Activated CD8-positive, alpha-beta T cell treated with anti-CD3 and anti-CD28 coated beads, Interleukin-2, amount 10 ng/mL, durations not matched to agents 7 days and 5 days (primary cell): ENCODE measurements at regions not wholly inside any gene's neighbourhood (a gene's known extent, or its start where the extent isn't known, plus 50 kb on each side); places are given as distances from the start of the nearest gene placed in this dataset.

Experiments
- ATAC-seq: fragments of 150-1000 bp; cut with Tn5 transposase; one replicate; pipeline ENCODE4 v1.10.0; 2021; ENCODE audit warnings: moderate library complexity
- CTCF ChIA-PET: fragments of 350-600 bp; sonication (Branson Sonifier 250); formaldehyde crosslinking; loops from one replicate; lab custom pipeline; 2021; ENCODE audit warnings: antibody characterized with exemption; lab: Charles Lee
- POLR2A ChIA-PET: fragments of 350-600 bp; sonication (Branson Sonifier 250); formaldehyde crosslinking; loops from one replicate; lab custom pipeline; 2021; ENCODE audit warnings: antibody characterized with exemption; lab: Charles Lee
- DNase-seq: peaks from one replicate; pipeline ENCODE4 v3.0.0-alpha.2; 2020
- H3K27ac Mint-ChIP-seq: one replicate; pipeline ENCODE4 v1.8.0; 2021; ENCODE audit warnings: mild to moderate bottlenecking, mixed read lengths
- H3K27me3 Mint-ChIP-seq: one replicate; pipeline ENCODE4 v1.8.0; 2021; ENCODE audit warnings: low read depth, mixed read lengths
- H3K36me3 Mint-ChIP-seq: one replicate; pipeline ENCODE4 v1.8.0; 2021; ENCODE audit warnings: low read depth, mixed read lengths
- H3K4me1 Mint-ChIP-seq: one replicate; pipeline ENCODE4 v1.8.0; 2021; ENCODE audit warnings: low read depth, mixed read lengths
- H3K4me3 Mint-ChIP-seq: one replicate; pipeline ENCODE4 v1.8.0; 2021; ENCODE audit warnings: mild to moderate bottlenecking, mixed read lengths
- H3K9me3 Mint-ChIP-seq: one replicate; pipeline ENCODE4 v1.8.0; 2022; ENCODE audit warnings: mixed read lengths; ENCODE audit not compliant: insufficient read depth

DNA sequence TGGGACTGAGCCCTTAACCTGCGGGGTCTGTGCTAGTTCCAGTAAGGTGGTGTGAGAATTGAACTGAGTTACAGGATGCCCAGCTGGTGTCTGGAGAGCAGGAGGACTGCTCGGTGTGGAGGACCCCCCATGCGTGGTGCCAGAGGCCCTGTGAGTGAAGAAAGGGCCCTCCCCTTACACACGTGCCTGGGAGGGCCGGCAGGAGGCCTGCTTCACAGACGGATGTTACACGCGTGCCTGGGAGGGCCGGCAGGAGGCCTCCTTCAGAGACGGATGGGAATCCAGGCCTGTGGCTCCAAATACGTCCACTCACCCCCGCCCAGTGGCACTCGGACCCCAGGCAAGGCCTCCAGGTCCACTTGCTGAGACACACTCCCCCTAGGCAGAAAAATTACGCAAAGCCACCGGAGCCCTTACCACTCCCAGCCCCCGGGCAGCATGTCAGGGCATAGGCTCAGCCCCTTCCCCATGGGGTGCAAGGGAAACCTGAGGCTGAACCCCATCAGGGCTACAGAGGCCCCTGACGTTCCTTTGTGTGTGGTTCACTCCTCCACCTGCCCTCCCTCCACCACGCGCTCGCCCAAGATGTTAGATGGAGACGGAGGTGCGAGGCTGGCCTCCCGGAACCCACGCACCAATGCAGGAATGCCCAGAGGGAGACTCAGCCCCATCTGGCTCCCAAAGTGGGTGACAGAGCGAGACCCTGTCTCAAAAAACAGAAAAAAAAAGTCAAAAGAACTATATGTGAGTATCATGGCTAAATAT lies 227.8 kb downstream of the BRD1 start:
- CTCF ChIA-PET = no interaction called here
- no peak for ATAC-seq
- H3K4me3 Mint-ChIP-seq = no peak overlapping the region

DNA sequence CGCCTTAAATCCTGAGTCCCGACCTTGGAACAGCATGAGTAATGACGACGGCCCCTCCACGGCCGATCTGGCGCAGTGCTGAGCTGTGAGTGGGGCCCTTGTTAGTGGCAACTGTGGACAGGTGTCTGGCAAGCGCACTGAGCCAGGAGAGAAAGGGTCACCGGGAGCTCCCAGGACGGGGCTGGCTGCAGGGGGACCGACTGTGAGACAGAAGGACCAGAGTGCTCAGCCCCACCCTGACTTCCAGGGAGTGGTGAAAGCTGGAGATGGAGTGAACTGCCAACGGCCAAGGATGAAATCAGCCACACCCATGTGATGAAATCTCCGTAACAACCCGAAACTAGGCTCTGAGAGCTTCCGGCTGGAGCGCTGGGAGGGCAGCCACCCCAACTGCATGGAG lies 228.6 kb downstream of the BRD1 start:
- Mint-ChIP-seq H3K36me3 (no peaks in the 10 kb centered on the region), H3K9me3 (peaks cover 4% of the 10 kb centered on the region), H3K27ac (no peak overlapping the region), H3K4me3 (no peak overlapping the region), H3K4me1 (peaks cover 15% of the 10 kb centered on the region), H3K27me3 (no peaks in the 10 kb centered on the region)
- ChIA-PET CTCF (no interaction called here), POLR2A (no interaction called here)
- ATAC-seq (no peak), DNase-seq (no peak)

More for the DNA sequence above, 227.8 kb downstream of the BRD1 start:
- H3K9me3 Mint-ChIP-seq = peaks cover 11% of the 10 kb centered on the region
- peaks cover 6% of the 10 kb centered on the region for H3K36me3 Mint-ChIP-seq
- POLR2A ChIA-PET = no interaction called here
- no peak for DNase-seq
- H3K4me1 Mint-ChIP-seq = peaks cover 15% of the 10 kb centered on the region
- no peaks in the 10 kb centered on the region for H3K27me3 Mint-ChIP-seq
- peak overlapping the region; percentile 44 for H3K27ac Mint-ChIP-seq

DNA sequence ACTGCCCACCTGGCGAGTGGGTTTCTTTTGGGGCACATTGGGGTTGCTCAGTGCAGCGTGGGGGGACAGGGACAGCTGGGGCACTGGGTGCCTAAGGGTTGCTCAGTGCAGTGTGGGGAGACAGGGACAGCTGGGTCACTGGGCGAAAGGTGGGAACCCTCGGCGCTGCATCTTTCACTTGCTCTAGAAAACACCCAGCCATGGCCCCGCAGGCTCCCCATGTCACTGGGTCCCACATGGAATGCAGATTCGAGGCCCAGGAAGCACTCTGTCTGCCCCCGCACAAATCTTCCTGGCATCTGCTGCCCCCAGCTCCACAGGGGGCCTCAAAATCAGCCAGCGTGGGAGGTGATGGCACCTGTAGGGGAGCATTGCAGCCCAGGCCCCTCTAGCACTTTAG lies 229.3 kb downstream of the BRD1 start:
- H3K27me3 Mint-ChIP-seq = no peaks in the 10 kb centered on the region
- H3K36me3 Mint-ChIP-seq = no peaks in the 10 kb centered on the region
- no peak overlapping the region for H3K27ac Mint-ChIP-seq
- ATAC-seq (no peak), DNase-seq (no peak)
- H3K9me3 Mint-ChIP-seq = no peaks in the 10 kb centered on the region
- no peak overlapping the region for H3K4me3 Mint-ChIP-seq
- CTCF ChIA-PET = no interaction called here
- peaks cover 15% of the 10 kb centered on the region for H3K4me1 Mint-ChIP-seq
- POLR2A ChIA-PET = no interaction called here

DNA sequence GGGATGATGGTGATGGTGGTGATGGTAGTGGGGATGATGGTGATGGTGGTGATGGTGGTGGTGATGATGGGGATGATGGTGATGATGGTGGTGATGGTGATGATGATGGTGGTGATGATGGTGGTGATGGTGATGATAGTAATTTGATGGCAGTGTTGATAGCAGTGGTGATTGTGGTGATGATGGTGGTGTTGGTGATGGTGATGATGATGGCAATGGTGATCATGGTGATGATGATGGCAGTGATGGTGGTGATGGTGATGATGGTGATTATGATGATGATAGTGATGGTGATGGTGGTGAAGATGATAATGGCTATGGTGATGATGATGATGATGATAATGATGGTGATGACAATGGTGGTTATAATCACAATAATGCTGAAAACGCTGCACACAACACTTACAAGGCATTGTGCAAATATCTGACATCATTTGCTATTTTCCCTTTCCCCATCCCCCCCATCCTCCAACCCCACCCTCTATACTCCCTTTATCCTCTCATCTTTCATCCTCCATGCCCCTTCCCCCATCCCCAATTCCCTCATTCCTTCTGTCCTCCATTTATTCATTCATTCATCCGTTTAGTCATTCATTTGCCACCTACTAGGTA lies 230.1 kb downstream of the BRD1 start:
- no peaks in the 10 kb centered on the region for H3K9me3 Mint-ChIP-seq
- POLR2A ChIA-PET = no interaction called here
- no peak overlapping the region for H3K27ac Mint-ChIP-seq
- H3K27me3 Mint-ChIP-seq = no peaks in the 10 kb centered on the region
- no peak for ATAC-seq
- no peaks in the 10 kb centered on the region for H3K36me3 Mint-ChIP-seq
- H3K4me3 Mint-ChIP-seq = no peak overlapping the region
- H3K4me1 Mint-ChIP-seq = peaks cover 15% of the 10 kb centered on the region
- CTCF ChIA-PET = no interaction called here
- DNase-seq = no peak

DNA sequence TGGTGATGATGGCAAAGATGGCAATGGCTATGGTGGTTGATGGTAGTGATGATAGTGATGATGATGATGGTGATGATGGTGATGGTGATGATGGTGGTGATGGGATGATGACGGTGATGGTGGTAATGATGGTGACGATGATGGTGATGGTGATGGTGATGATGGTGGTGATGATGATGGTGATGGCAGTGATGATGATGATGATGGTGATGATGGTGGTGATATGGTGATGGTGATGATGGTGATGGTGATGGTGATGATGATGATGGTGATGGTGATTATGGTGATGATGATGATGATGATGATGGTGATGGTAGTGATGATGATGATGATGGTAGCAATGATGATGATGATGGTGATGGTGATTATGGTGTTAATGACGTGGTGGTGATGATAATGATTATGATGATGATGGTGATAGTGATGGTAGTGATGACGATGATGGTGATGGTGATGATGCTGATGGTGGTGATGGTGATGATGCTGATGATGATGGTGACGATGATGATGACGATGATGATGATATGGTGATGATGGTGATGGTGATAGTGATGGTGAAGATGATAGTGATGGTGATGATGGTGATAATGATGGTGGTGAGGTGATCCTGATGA lies 232.1 kb downstream of the BRD1 start:
- CTCF ChIA-PET = no interaction called here
- ATAC-seq = no peak
- no peaks in the 10 kb centered on the region for H3K27me3 Mint-ChIP-seq
- POLR2A ChIA-PET = no interaction called here
- no peaks in the 10 kb centered on the region for H3K9me3 Mint-ChIP-seq
- peaks cover 3% of the 10 kb centered on the region for H3K4me1 Mint-ChIP-seq
- DNase-seq = no peak
- no peaks in the 10 kb centered on the region for H3K36me3 Mint-ChIP-seq
- no peak overlapping the region for H3K4me3 Mint-ChIP-seq
- H3K27ac Mint-ChIP-seq = no peak overlapping the region

DNA sequence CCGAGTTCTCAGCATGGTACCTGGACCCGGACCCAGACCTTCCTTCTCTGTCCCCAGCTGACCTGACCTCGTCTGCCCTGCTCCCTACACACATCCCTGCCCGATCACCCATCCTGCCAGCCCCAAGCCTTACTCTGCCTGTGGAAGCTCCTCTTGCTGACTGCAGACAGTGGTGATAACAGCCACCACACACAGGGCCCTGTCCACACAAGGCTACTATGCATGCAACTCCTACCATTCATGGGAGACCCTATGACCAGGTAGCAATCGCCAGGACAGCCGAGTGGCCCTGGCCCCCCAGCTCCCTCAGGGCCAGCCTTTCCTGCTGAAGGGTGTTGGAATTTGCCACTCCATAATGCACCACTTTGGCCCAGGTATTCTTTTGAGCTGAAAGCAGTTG lies 233.6 kb downstream of the BRD1 start:
- DNase-seq = no peak
- Mint-ChIP-seq H3K27me3 (no peaks in the 10 kb centered on the region), H3K9me3 (no peaks in the 10 kb centered on the region), H3K4me1 (no peaks in the 10 kb centered on the region), H3K27ac (no peak overlapping the region), H3K36me3 (no peaks in the 10 kb centered on the region), H3K4me3 (no peak overlapping the region)
- ChIA-PET CTCF (no interaction called here), POLR2A (no interaction called here)
- ATAC-seq = no peak

DNA sequence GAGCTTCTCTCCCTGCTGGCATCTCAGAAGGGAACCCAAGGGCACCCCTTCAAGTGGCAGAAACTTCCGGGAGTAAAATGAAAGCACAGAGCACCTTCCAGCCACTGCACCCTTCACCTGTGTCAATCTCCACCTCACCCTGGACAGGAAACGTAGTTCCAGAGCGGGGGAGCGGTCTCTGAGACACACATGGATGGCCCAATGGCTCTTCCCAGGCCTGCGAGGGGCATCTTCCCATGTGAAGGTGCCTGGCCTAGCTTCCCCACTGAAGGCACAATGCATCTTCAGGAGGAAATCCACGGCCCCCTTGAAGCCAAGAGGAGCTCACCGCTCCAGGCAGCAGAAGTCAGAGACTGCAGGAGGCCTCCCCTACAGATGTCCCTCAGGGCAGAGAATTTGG lies 234.2 kb downstream of the BRD1 start:
- POLR2A ChIA-PET = no interaction called here
- H3K9me3 Mint-ChIP-seq = no peaks in the 10 kb centered on the region
- H3K4me1 Mint-ChIP-seq = no peaks in the 10 kb centered on the region
- DNase-seq (no peak), ATAC-seq (no peak)
- no peaks in the 10 kb centered on the region for H3K27me3 Mint-ChIP-seq
- no peak overlapping the region for H3K4me3 Mint-ChIP-seq
- CTCF ChIA-PET = no interaction called here
- no peak overlapping the region for H3K27ac Mint-ChIP-seq
- H3K36me3 Mint-ChIP-seq = no peaks in the 10 kb centered on the region

DNA sequence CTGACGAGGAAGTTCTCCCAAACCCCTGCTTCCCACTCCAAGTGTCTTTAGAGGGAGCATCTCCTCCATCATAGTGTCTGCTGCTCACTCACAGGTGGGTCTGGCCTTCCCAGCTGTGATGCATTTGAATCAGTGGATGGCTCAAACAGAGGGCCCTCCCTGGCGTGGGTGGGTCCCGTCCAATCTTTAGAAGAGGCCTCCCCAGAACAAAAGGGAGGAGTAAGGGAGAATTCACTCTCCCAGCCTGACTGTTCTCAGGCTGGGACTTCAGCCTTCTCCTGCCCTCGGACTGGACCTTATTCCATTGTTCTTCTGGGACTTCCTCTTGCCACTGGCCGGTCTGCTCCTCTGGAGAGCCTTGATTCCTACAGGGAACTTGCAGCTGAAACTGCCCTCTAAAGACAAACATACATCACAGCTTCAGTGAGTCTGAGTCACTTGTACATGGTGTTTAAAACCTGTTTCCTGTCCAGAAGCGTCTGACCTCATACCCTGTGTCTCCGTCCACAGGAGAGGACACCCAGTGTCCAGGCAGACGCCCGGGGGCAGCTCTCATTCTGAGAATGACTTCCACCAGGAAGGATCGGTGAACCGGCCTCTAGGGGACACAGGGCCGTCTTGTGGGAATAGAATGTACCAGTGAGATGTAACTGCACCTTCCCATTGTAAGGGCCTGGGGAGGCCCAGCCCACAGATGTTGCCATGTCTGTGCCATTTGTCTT lies 234.7 kb downstream of the BRD1 start:
- Mint-ChIP-seq H3K27ac (no peak overlapping the region), H3K27me3 (no peaks in the 10 kb centered on the region), H3K4me1 (no peaks in the 10 kb centered on the region), H3K4me3 (no peak overlapping the region), H3K36me3 (no peaks in the 10 kb centered on the region), H3K9me3 (no peaks in the 10 kb centered on the region)
- ChIA-PET CTCF (no interaction called here), POLR2A (no interaction called here)
- DNase-seq (no peak), ATAC-seq (no peak)

DNA sequence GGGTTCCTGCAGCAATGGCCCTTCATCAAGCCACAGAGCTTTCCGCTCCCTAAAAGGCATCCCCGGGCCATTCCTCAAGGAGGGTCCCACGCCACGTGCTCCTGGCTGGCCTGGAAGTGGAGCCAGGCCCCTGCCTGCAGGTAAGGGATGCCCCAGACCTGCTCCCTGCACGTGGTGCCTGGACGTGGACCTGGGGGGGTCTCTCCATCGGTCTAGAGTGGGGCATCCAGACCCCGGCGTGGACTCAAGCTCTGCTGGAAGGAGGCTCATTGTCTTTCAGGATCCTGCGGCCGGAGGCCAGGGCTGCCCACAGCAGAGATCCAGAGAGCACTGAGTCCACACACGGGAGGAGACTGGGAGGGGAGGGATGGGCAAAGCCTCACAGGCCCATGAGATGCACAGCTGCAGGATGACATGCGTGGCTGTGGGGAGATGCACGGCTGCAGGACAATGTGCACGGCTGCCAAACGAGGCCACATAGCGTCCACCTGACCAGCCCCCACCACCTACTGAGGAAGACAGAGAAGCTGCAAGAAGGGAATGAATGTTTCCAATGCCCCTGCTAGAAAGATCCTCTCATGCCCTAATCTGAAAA lies 236.7 kb downstream of the BRD1 start:
- DNase-seq (no peak), ATAC-seq (no peak)
- H3K36me3 Mint-ChIP-seq = no peaks in the 10 kb centered on the region
- H3K27ac Mint-ChIP-seq = no peak overlapping the region
- no peaks in the 10 kb centered on the region for H3K9me3 Mint-ChIP-seq
- H3K4me3 Mint-ChIP-seq = no peak overlapping the region
- ChIA-PET POLR2A (no interaction called here), CTCF (no interaction called here)
- H3K27me3 Mint-ChIP-seq = no peaks in the 10 kb centered on the region
- no peaks in the 10 kb centered on the region for H3K4me1 Mint-ChIP-seq

DNA sequence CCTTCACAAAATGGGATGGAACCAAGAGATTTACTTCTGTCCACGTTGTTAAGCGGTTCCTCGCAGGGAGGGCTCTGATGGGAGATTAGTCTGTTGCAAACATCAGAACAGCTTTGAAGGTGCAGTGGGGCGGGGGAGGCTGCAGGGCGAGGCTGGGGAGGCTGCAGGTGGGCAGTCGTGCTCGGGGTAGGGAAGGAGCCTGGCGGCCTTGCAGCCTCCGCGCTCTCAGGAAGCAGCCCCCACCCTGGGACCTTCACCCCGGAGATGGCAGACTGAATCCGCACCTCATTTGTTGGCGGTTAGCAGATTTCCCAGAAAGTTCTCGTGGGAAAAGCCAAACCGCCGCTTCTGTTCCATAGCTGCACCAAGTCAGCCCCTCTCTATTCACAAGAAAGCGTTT lies 237.3 kb downstream of the BRD1 start:
- Mint-ChIP-seq H3K27ac (no peak overlapping the region), H3K9me3 (no peaks in the 10 kb centered on the region), H3K4me1 (no peaks in the 10 kb centered on the region), H3K27me3 (no peaks in the 10 kb centered on the region), H3K36me3 (no peaks in the 10 kb centered on the region), H3K4me3 (no peak overlapping the region)
- ChIA-PET CTCF (no interaction called here), POLR2A (no interaction called here)
- DNase-seq (no peak), ATAC-seq (no peak)

DNA sequence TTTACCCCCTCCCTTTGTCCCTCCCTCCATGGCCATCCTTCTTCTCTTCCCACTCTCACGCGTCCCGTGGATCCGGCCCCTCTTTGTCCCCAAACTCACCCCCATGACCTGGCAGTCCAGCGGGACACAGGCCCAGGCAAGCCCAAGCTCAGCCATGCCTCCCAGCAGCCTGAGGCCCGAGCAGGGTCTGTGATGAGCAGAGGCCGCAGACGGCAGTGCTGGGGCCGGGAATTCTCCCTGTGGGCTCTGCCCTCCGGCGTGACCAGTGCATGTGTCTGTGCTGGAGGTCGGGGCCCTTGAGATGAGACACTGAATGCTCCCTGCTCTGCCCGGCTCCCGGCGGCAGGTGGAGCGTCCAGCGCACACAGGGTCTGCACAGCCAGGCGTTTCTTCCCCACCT lies 237.9 kb downstream of the BRD1 start:
- no peaks in the 10 kb centered on the region for H3K36me3 Mint-ChIP-seq
- H3K27ac Mint-ChIP-seq = no peak overlapping the region
- DNase-seq = no peak
- no peaks in the 10 kb centered on the region for H3K4me1 Mint-ChIP-seq
- H3K9me3 Mint-ChIP-seq = no peaks in the 10 kb centered on the region
- H3K4me3 Mint-ChIP-seq = no peak overlapping the region
- ATAC-seq = no peak
- H3K27me3 Mint-ChIP-seq = no peaks in the 10 kb centered on the region
- POLR2A ChIA-PET = no interaction called here
- CTCF ChIA-PET = no interaction called here

DNA sequence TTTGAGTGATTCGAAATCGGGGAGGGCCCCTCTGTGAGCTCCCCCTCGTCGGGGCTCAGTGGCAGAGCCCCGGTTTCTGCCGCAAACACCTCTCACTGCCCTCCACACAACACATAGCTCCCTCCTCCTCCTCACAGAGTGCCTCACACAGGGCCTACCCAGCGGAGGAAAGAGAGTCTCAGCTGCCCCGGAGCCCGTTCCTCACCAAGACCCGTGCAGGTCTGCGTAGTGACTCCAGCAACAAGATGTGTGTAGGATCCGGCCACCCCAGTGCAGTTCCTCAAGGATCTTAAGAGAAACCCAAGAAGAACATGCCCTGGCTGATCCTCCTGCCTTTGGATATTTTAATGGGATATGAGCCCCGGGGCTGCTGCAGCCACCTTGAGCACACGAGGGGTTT lies 238.4 kb downstream of the BRD1 start:
- POLR2A ChIA-PET = no interaction called here
- Mint-ChIP-seq H3K4me3 (no peak overlapping the region), H3K27ac (no peak overlapping the region), H3K36me3 (no peaks in the 10 kb centered on the region), H3K27me3 (no peaks in the 10 kb centered on the region), H3K4me1 (no peaks in the 10 kb centered on the region), H3K9me3 (no peaks in the 10 kb centered on the region)
- CTCF ChIA-PET = no interaction called here
- no peak for ATAC-seq
- no peak for DNase-seq
